ENCODE measurements at regions not wholly inside any gene's neighbourhood (a gene's known extent, or its start where the extent isn't known, plus 50 kb on each side); places are given as distances from the start of the nearest gene placed in this dataset.

DNA sequence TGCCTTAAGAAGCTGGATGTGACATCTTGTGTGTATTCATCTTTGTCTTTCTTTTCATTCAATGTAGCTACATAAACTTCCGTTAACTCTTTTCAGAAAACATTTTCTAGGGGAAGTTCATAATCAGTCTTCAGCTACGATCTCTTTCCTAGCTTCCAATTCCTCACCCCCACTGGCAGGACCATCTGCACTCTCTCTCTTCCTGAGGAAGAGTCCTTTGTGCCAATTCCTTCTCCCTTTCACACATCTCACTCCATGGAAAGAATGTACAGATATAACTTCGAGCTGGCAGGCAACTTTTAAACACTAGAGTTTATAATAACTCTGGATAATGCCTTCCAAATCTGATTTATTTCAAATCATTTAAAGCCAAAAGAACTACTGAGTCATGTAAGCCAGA lies 495.7 kb downstream of the GALC start:
- no peak for DNase-seq

DNA sequence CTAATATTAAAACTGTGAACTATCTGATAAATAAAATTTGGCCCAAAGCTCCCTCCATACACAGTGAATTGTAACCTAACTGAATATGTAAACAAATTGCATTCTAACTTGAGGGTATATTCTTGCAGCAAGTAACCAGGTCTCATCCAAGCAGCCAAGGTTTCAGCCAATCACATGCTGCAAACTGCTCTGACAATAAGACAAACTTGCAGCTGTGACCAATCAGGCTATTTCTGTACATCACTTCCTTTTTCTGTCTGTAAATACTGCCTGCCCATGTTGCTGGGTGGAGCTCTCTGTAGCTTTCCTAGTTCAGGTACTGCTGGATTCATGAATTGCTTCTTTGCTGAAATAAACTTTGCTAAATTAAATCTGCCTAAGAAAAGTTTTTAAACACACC lies 499.0 kb downstream of the GALC start:
- DNase-seq, result no peak

DNA sequence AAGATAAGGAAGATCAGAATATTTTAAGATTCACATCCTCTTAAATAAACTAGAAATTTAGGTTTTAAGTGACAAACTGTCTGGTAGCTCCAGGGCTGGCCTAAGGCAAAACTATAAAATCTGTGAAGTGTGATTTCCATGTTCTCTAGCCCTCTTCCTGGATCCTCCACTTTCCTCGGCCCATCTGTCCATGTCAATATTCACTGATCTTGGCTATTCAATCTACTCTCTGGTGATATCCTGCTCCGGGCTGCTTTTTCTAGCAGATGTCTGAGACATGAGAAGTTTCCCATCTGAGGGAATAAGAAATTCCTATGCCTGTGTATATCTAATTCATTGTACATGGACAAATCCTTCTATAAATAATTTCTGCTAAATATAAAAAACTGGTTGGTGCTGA lies 500.4 kb downstream of the GALC start:
- no peak for DNase-seq

DNA sequence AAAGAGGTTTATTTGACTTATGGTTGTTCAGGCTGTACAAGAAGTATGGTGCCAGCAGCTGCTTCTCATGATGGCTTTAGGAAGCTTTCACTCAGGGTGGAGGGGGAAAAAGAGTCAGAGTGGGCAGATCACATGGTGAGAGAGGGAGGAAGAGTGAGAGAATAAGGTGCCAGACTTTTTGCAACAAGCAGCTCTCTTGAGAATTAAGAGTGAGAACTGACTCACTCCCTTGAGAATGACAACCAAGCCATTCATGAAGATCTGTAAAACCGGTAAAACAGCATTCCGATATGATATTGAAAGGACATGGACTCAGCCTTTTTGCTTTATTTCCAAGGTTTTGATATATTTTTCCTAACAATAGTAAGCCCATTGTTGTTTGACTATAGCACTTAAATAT lies 501.2 kb downstream of the GALC start:
- no peak for DNase-seq

DNA sequence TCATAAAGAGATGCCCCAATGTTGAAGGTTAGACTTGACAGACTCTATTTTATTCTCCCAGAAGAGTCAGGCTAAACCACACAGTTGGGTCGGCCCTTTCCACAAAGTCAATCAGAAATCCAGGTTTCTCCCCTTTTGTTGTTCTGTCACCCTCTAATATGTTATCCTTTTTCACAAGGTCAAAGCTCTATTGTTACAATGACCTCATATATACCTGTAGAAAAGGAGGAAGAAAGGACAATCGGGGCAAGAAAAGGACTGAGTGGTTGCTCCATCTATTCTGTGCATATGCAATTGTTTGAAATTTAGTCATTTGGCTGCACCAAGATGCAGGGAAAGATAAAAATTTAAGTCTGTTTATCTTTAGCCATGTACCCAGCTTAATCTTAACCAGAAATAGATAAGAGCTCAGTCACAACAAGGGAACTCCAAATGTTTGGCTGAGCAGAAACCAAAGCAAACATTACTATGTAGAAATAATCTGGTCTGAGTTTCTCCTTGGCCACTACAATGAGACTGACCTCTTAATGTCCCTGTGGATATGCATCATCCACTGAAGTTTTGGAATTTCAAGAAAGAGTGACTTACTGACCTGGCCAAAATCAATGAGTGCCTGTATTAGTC lies 503.7 kb downstream of the GALC start:
- no peak for DNase-seq

DNA sequence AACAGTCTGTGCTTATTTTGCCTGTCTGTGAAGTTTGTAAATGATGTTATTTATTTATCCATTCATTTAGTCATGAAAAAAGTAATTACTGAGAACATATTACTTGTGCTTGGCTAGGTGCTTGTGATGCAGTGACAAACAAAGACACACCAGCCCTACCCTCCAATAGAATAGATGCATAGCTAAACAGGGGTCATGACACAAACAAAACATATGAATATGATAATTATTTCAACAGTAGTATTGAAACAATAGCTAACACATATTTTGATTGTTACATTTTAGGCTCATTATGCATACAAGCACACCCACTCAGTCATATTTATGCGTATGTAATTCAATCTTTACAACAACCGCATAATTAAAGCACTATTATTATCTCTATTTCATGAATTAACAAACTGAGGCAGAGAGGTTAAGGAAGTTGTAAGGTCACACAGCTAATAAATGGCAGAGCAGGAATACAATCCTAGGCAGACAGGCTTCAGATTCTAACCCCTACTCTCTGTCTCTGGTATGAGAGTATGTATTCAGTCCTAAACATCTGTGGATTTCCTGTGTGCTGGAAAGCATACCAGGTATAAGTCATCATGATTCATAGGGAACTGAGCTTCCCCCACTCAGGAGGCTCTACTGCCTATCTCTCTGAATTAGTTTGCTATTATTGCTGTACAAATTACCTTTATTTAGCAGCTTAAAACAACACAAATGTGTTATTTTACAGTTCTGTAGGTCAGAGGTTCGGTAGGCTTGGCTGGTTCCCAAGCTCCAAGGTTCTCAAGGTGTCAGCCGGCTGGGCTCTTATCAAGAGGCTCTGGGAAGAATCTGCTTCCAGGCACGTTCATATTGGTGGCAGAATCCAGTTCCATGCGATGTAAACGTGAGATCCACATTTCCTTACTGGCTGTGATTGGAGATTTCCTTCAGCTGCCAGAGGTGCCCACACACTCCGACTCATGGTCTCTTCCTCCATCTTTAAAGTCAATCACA lies 509.4 kb downstream of the GALC start:
- no peak for DNase-seq

DNA sequence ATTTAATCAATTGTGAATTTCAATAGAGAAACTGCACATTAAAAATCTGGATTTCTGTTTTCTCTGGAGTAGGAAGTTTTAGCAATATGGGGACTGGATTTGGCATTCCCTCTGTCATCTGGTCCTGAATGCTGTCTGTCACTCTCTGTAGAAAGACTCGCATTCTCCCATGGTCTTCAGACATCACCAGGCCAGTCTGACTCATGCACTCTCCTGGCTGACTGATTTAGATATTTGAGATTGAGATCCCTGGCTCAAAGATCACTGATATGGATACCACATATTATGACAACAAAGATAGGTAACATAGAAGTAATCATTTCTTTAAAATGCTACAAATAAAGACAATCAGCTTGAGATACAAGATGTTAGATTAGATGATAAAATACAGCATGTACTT lies 524.5 kb downstream of the GALC start:
- no peak for DNase-seq

DNA sequence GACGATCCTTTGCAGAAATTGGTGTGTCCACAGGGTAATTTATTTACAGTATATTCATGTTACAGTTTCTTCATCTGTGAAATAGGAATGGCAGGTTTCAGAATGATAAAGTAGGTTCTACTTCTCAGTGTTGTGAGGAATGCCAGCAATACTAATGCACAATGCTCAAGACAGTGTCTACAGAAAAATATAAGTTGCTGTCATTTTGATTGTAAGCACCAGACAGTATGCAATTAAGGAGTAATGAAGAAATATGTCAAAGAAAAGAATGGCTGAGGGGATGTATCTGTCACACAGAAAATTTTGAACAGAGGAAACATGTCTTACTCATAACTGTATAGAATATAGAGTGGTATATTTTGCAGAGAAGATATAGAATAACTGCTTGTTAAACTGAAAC lies 525.4 kb downstream of the GALC start:
- no peak for DNase-seq

DNA sequence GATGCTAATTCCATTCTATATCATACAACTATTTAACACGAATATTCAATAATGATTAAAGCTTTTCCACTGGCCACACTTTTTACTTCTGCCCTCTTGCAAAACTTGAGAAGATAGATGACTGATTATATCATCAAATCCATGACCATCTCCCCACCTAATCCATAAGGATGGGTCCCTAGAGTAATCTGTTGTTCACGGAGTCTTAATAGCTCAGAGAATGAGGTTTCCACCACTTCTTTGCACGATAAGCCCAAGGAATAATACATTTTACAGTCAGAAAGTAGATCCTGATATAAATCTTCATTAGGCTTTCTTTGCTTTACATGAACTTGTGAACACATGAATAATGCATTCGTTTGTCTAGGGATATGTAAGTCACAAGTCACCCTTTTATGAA lies 527.2 kb downstream of the GALC start:
- no peak for DNase-seq

DNA sequence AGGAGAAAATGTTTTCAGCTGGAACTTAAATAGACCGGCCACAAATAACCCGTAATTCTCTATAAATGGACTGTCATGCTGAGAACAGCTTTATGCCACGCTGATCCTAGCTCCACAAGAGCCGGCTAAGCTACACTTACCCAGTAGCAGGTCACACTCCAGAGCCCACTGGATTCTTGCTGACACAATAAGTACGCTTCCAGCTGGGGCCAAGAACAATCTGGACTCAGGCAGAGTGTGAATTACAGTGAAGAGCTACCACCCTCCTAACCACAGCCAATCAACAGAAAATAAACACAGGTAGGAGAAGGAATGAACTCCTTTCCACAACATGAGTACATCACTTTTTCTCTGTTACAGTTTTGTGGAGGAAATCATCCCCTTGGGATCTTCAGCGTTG lies 531.3 kb downstream of the GALC start:
- no peak for DNase-seq

DNA sequence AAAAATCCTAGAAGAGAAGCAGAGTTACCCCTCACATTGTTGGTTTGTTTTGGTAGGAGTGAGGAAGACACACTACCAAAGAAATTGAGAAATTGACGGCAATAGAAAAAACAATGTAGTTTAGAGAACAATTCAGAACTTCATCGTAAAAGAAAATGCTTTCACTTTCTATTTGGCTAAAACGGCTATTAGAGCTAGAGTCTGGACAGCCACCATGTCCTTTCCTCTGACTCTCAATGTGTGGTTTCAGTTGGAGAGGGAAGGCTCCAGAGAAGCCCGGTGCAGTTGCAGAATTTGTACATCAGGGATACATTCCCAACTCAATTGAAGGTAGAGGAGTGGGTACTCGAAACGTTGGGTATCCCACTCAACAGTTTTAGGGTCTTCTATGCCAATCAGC lies 535.3 kb downstream of the GALC start:
- no peak for DNase-seq

DNA sequence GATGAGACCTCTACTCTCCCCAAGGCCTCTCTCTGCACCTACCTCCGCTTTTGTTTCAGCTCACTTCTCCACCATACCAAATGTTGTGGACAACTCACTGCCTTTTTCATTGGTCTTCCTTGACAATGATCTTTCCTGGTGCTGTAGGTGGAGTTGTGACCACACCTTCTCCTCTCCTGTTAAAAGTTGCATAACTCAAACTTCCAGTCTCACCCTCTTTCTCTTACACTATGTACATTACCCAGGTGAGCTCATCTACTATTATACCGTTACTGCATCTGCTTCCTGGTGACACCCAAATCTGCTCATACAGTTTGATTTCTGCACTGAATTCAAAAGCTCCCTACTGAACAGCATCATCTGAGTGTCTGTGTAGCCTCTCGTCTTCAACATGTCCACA lies 542.8 kb downstream of the GALC start:
- no peak for DNase-seq

DNA sequence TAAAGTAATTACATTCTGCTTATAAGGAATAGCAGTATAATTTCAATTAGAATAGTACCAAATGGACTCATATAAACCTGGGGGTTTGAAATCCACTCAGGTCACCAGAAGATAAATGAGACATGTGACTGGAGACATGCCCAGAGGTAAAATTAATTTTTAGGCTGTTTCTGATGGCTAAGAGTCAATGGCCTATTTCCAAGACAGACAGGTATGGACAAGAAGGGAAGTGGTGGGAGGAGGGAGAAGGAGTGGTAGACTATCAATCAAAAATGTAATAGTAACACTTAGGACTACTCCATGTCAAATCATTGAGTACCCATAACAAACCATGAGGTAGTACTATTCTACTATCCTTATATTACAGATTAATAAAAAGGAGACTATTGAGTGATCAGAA lies 544.0 kb downstream of the GALC start:
- DNase-seq, result no peak

DNA sequence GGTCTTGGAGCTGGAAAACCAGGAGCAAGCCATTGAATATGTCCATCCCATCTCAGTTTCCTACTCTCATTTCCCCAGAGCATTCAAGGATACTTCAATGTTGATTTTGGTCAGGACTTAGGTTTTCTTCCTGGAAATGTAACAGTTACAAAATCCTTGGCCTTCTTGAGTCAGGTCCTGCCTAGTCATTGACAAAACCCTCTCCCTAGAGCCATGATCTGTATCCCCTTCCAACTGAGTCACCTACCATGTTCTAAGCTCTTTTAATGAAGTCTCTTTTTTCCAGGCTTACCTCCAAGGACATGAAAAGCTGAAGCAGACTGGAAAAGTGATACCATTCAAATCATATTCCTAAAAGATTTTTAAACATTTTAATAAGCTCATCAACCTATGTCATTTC lies 549.2 kb downstream of the GALC start:
- DNase-seq, result no peak

DNA sequence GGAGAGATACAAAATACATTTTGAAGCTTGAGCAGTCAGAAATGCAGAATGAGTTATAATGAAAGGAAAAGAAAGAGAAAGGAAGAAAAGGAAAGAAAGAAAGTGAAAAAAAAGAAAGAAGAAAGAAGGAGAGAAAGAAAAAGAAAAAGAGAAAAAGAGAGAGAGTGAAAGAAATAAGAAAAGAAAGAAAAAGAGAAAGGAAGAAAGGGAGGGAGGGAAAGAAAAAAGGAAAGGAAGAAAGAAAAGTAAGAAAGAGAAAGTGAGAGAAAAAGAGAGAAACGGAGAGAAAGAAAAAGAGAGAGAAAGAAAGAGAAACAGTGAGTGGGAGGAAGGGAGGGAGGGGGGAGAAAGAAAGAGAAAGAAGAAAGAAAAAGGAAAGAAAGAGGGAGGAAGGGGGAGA lies 549.9 kb downstream of the GALC start:
- no peak for DNase-seq

DNA sequence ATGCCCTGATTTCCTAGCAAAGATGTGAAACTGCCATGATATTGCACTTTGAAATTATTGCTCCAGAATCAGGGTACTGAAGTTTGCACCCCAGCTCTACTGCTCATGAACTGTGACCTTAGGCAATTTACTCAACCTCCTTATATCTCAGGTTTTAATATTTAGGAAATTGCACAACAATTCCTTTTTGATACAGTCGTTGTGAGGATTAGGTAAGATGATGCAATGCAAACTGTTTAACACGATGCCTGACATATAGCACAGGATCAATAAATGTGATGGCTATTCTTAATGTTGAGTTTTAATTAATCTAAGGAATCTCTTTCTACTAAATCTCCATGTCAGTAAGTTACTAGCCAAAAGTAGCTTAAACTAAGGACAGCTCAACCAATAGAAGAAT lies 555.8 kb downstream of the GALC start:
- DNase-seq, result no peak

DNA sequence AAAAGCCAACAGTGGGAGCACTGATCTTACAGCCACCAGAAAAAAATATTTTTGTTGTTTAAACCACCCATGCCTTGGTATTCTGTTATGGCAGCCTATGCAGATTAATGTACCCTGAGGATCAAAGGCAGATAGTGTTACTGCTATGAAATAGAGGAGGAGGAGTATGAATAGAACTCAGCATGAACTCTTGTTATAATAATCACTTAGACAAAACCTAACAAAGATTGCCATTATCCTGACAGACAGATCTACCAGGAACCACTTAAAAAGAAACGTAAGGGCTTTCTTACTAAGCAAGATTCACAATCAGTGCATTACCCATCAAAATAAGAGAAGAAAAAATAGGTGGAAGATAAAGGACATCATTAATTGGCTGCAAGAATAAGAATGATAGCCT lies 558.3 kb downstream of the GALC start:
- DNase-seq, result no peak

DNA sequence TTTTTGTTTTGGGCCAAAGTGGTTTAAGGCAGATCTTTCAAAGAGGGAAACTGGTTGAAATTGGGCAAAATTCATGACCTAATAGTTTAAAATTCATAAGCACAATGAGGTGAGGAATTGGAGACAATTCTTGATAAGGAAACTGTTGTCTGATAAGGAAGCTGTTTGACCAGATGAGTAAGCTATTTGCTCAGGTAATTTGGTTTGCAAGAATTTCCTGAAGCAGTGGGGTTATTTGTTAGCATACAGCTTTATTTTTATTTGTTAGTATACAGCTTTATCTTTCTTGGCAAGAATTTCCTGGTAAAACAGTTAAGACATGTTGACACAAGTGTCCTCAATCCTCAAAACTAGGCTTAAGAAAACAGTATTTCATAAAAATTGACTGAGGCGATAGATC lies 559.0 kb downstream of the GALC start:
- no peak for DNase-seq

DNA sequence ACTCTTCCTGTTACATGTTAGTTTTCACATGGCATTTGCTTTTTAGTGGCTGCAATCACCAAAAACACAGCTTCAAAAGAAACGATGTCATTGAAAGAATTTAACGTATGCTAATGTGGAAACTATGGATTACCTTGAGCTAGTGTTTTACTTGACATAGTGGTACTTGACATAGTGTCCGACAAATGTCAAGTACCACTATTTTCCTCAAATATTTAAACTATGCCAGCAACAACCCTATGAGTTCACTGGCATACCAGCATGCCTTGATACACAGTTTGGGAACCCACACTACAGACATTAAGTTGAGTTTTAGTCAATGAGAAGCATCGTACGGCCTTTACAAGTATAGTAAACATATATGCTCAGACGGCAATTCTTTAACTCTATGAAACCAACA lies 560.3 kb downstream of the GALC start:
- no peak for DNase-seq

DNA sequence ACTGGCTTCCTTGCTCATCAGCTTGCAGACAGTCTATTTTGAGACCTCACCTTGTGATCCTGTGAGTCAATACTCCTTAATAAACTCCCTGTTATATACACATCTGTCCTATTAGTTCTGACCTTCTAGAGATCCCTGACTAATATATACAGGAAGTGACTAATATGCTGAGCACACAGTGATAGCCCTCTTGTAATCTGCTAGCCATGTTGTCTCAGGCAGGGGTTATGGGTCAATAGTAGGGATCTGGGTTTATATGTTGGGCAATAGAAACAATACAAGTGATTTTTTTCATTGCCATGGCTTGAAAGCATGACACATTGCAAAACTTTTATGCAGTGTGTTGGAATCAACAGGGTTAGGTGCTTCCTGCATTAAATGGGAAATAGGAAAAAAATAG lies 562.2 kb downstream of the GALC start:
- no peak for DNase-seq

DNA sequence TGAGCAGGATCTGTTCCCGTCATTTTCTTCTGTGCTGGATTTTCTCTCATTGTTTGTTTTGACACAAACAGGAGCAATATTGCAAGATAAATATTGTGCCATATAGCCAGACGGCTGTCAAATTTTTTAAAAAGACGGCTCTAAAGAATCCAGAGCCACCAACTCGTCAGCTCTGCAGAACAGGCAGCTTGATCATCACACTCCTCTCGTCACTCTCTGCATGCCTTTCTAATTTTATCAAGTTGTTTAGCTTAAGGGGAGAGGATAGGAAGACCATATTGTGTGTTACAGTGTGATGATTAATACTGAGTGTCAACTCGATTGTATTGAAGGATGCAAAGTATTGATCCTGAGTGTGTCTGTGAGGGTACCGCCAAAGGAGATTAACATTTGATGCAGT lies 562.8 kb downstream of the GALC start:
- no peak for DNase-seq

DNA sequence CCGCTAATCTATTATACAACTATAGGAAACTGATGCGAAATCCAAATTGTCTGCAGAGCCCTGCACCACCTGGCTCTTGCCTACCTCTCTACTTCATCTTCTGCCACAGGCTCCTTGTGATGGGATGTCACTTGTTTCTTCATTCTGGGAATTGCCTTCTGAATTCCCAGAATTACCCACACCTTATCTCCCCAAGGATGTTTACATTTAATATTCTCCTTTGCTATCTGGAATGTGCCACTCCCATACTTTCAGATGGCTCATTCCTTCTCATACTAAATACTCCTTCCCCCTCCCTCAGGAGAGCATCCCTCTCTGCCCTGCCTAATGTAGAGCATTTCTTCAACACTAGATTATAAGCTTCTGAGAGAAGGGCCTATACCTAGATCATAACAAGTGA lies 573.1 kb downstream of the GALC start:
- DNase-seq, result no peak

DNA sequence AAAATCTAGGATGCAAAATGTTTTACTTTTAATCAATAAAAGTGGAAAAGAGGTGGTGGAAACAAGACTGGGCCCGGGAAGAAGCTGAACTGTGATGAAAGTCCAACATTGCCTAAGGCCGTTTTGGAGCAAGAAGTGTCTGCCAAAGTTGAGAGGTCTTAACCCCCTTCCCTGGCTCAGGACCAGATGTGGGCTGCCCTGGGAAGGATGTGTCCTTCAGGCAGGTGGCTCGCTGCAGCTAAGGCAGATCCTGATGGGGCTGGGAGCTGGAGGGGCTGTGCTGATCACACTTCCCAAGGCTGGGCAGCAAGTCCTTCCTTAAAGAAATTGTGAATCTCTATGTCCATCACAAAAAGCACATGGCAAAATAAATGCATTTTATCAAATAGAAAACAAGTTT lies 581.6 kb downstream of the GALC start:
- DNase-seq, result no peak

DNA sequence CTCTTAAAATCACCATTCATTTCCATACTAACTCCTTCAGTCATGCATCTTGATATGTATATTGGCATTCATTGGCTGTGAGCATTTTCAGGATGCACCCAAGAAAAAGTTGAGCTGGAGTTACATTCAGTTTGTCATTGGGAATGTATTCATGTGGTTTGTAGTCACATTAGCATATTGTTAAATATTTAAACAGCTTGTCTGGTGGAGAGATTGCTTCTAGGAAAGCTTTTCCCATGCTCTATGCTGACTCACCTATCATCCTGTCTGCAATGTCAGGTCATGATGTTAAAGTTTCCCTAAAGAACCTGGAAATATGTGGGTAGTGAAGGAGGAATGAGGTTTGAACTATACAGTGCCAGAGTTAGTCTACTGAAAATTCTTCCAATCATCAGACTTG lies 583.6 kb downstream of the GALC start:
- no peak for DNase-seq

DNA sequence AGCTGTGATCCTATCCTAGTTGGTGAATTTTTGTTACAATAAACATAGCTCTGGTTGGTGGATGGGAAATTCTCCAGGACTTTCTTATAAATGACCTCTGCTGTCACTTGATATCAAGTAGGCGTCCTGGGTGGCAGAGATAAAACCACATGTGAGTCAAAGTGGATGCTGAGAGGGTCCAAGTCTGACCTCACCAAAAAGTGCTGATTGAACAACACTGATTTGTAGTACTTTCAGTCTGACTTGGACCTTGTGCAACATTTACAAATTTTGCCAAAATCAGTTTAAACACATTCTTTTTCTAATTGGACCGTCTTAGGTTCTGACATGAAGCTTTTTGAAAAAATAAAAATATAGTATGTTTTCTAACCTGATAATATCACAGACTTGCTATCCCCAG lies 585.6 kb downstream of the GALC start:
- DNase-seq, result no peak

Measured in activated CD8-positive, alpha-beta memory T cell treated with anti-CD3 and anti-CD28 coated beads, Interleukin-2, amount 50 U/mL, for 48 hours (primary cell).